Heart right ventricle (tissue), 16 donors: ENCODE measurements at regions not wholly inside any gene's neighbourhood (a gene's known extent, or its start where the extent isn't known, plus 50 kb on each side); places are given as distances from the start of the nearest gene placed in this dataset.

ENCODE experiments used
- ATAC-seq, 8 donors: fragments of 200-7000 bp; cut with Tn5 transposase; one replicate each; pipeline ENCODE4 v1.9.1; 2020; ENCODE audit warnings: mild to moderate bottlenecking in 8 of 8, moderate library complexity in 8 of 8, moderate number of reproducible peaks in 1 of 8
- DNase-seq, 2 donors: peaks; one replicate each; pipeline ENCODE4 v3.0.0-alpha.2; 2020
- H3K27ac ChIP-seq, 10 donors: fragments of 200-600 bp; sonication (generic) in 2 of 10; one replicate each; pipeline versions ENCODE4 v1.5.0 to v1.8.0; 2020 to 2022; ENCODE audit warnings: mild to moderate bottlenecking in 3 of 10
- H3K27me3 ChIP-seq, 7 donors: fragments of 200-600 bp; one replicate each; pipeline ENCODE4 v1.8.0; 2021 to 2022; ENCODE audit warnings: mild to moderate bottlenecking in 2 of 7
- H3K36me3 ChIP-seq, 9 donors: fragments of 200-600 bp; sonication (generic) in 1 of 9; one replicate each; pipeline versions ENCODE4 v1.5.0 to v1.8.0; 2020 to 2022; ENCODE audit warnings: mild to moderate bottlenecking in 2 of 9
- H3K4me1 ChIP-seq, 9 donors: fragments of 200-600 bp; sonication (generic) in 1 of 9; one replicate each; pipeline versions ENCODE4 v1.5.0 to v1.8.0; 2020 to 2022; ENCODE audit warnings: mild to moderate bottlenecking in 4 of 9
- H3K4me3 ChIP-seq, 10 donors: fragments of 200-600 bp; sonication (generic) in 2 of 10; one replicate each; pipeline versions ENCODE4 v1.5.0 to v1.8.0; 2020 to 2022; ENCODE audit warnings: mild to moderate bottlenecking in 7 of 10, moderate library complexity in 2 of 10
- H3K9me3 ChIP-seq, 11 donors: fragments of 200-600 bp in 10 of 11; sonication (generic) in 2 of 11; one replicate each; pipeline versions ENCODE4 v1.5.0 to v1.8.0; 2013 to 2022; ENCODE audit warnings: mild to moderate bottlenecking in 2 of 11, control low read depth in 1 of 11, moderate library complexity in 1 of 11
- WGBS, 2 donors: extraction: QIAGEN DNeasy Blood & Tissue Kit; methylation state at CpG; one replicate each; pipeline ENCODE4 v1.1.7; 2013; ENCODE audit warnings: inconsistent platforms in 1 of 2; 5-methylcytosine and 5-hydroxymethylcytosine counted together
- intact Hi-C, 10 donors: fragments of 100-400 bp; cut with DNase I; formaldehyde crosslinking; loops; one replicate each; pipeline versions ENCODE4 v1.11.1 to v1.14.2; 2022
- TF ChIP-seq, protein P1 (sequence below), 9 donors: fragments of 200-600 bp; sonication (generic) in 2 of 9; IDR thresholded peaks; one replicate each; pipeline versions ENCODE4 v1.5.0 to v1.8.0; 2021 to 2022; ENCODE audit warnings: antibody characterized with exemption in 9 of 9, mild to moderate bottlenecking in 5 of 9, moderate library complexity in 1 of 9
- donor health status: Arrhythmogenic right ventricular cardiomyopathy.
- donor health status: ischemic (EF 13 %, LVEDD 7.1; RV severe dilation, severe dysfunction).
- donor health status: healthy with polysubstance abuse.
- donor health status: DM: no; HTN: yes; CAD: no.
- donor health status: DM: no; HTN: no; CAD: no.
- donor health status: ischemic (EF 25% LVEDD 6.9; RV normal size, moderate dysfunction).
- donor health status: ischemic (EF 25% LVEDD 5.7; RV mildly dilated, moderate dysfunction).
- donor health status: healthy.
- donor health status: DM: yes; HTN: yes; CAD: no.
- donor health status: Ischemic cardiomyopathy.
- donor health status: ischemic (EF 35%, LVEDD 5.7; RV mildly dilated, moderate dysfunction).
- donor health status: nonischemic (EF 11% LVEDD 7.7; RV severe dilation, severe dysfunction).
- donor health status: DM: yes; HTN: yes; CAD: no.
- donor health status: PGD.
- donor health status: ischemic (EF 29% LVEDD 5.4; RV normal size, mild dysfunction).
- donor health status: nonischemic (EF 23%, LVEDD 6.1; RV moderate dilation, normal function).

DNA sequence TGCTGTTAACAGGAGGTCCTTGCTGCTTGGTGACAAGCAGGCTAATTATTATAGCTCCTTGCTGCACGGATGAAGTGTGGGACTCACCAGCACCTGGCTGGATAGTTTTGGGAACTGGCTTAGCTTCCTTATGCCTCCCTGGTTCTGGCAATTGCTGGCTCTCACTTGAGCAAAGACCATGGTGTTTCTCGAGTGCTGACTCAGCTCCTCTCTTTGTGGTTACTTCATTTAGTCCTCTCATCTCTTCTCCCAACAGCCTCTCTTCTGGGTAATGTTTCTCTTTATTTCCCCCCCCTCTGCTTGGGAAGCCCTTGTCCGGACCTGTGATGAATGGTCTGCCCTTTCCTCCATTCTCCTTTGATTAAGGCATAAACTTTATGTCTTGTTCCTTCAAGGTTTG lies 100.4 kb downstream of the CBLL2 start:
- peaks cover 0 to 5% (median 0%) of the 10 kb centered on the region in 7 donors for H3K27me3 ChIP-seq
- H3K4me3 ChIP-seq, result no peak overlapping the region
- ATAC-seq (no peak), DNase-seq (no peak)
- no peak overlapping the region for H3K27ac ChIP-seq
- intact Hi-C loops, result no loop called here
- no peaks in the 10 kb centered on the region for H3K9me3 ChIP-seq
- no peaks in the 10 kb centered on the region for H3K4me1 ChIP-seq
- no peaks in the 10 kb centered on the region for H3K36me3 ChIP-seq
- TF ChIP-seq, protein P1, sequence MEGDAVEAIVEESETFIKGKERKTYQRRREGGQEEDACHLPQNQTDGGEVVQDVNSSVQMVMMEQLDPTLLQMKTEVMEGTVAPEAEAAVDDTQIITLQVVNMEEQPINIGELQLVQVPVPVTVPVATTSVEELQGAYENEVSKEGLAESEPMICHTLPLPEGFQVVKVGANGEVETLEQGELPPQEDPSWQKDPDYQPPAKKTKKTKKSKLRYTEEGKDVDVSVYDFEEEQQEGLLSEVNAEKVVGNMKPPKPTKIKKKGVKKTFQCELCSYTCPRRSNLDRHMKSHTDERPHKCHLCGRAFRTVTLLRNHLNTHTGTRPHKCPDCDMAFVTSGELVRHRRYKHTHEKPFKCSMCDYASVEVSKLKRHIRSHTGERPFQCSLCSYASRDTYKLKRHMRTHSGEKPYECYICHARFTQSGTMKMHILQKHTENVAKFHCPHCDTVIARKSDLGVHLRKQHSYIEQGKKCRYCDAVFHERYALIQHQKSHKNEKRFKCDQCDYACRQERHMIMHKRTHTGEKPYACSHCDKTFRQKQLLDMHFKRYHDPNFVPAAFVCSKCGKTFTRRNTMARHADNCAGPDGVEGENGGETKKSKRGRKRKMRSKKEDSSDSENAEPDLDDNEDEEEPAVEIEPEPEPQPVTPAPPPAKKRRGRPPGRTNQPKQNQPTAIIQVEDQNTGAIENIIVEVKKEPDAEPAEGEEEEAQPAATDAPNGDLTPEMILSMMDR (IDR thresholded peaks at IDR 0.05), result no peak
- 81 to 84% methylated on average over 3 of the region's 3 CpGs for WGBS, 2 donors

DNA sequence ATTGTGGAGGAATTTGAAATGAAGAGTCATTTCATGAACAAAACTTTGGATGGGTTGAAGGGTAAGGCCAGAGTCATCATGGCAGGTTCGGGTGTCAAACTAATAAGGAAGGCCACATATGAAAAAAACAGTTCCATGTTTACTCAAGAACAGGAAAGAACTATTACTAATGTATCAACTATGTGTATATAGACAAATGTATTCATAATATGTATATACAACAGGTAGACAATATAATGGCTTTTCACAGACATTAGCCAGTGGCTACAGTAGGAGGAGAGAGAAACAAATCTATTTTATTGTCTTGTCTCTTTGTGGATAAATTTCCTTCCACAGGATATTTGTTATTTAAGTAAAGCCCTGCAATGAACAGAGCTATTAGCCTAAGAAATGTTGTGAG lies 101.1 kb downstream of the CBLL2 start:
- no peak overlapping the region for H3K27ac ChIP-seq

DNA sequence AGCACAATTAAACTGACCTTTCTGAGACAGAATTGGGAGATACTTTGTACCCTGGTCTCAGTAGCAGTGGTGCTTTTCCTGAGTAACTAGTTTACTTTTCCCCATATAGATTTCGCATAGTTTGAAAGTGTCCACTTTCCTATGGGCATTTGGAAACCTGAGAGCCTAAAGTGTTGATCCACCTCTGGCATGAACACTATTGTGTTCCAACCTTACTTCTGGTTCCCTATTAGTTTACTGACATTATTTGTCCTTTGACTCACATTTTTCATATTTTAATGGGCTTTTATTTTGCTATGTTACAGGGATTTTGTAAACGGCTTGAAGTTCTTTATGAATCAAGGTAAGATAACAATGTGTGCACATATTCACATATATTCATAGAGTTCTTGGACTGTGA lies 103.7 kb downstream of the CBLL2 start:
- Histone ChIP-seq H3K4me1 (no peaks in the 10 kb centered on the region), H3K4me3 (no peak overlapping the region), H3K36me3 (no peaks in the 10 kb centered on the region), H3K27me3 (no peaks in the 10 kb centered on the region), H3K27ac (no peak overlapping the region), H3K9me3 (peaks cover 0 to 5% (median 0%) of the 10 kb centered on the region in 11 donors)
- no peak for DNase-seq
- intact Hi-C loops, result no loop called here
- TF ChIP-seq, protein P1 (IDR thresholded peaks at IDR 0.05), result no peak
- no peak for ATAC-seq
- 81 to 85% methylated on average over 2 of the region's 2 CpGs for WGBS, 2 donors

More for the DNA sequence above, 101.1 kb downstream of the CBLL2 start:
- no peak for DNase-seq
- intact Hi-C loops, result no loop called here
- Histone ChIP-seq H3K4me1 (no peaks in the 10 kb centered on the region), H3K9me3 (no peaks in the 10 kb centered on the region), H3K36me3 (no peaks in the 10 kb centered on the region), H3K4me3 (no peak overlapping the region), H3K27me3 (peaks cover 0 to 5% (median 0%) of the 10 kb centered on the region in 7 donors)
- TF ChIP-seq, protein P1 (IDR thresholded peaks at IDR 0.05), result no peak
- 72 to 79% methylated on average over 1 of the region's 1 CpG for WGBS, 2 donors
- ATAC-seq, result no peak

DNA sequence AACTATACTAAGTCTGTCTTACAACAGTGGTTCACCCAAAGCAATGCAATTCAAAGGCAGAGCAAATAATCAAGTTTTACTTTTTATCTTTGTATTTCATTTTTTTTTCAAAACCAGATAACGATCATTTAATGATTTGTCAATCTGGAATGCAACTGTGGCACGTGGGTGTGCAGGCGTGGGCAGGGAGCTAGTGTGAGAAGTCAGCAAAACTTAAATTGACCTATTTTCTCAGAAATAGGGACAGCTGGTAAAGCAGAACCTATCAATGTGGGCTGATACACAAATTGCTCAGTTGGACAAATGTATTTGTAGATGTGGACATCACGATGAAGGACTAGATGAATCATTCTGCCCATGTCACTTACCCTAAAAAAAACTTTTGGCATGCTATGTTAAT lies 105.6 kb downstream of the CBLL2 start:
- H3K4me1 ChIP-seq, result no peaks in the 10 kb centered on the region
- no peaks in the 10 kb centered on the region for H3K27me3 ChIP-seq
- no peak for ATAC-seq
- H3K27ac ChIP-seq, result no peak overlapping the region
- no peak overlapping the region for H3K4me3 ChIP-seq
- 65 to 77% methylated on average over 4 of the region's 4 CpGs for WGBS, 2 donors
- DNase-seq, result no peak
- TF ChIP-seq, protein P1 (IDR thresholded peaks at IDR 0.05), result no peak
- intact Hi-C loops, result no loop called here
- no peaks in the 10 kb centered on the region for H3K36me3 ChIP-seq
- peaks cover 0 to 17% (median 0%) of the 10 kb centered on the region in 11 donors for H3K9me3 ChIP-seq
